PC-3 (cell line): ENCODE measurements at regions not wholly inside any gene's neighbourhood (a gene's known extent, or its start where the extent isn't known, plus 50 kb on each side); places are given as distances from the start of the nearest gene placed in this dataset.

Experiments used
- ATAC-seq: fragments of 200-7000 bp; cut with Tn5 transposase; 2 replicates; pipeline ENCODE4 v1.9.1; 2020; ENCODE audit warnings: mild to moderate bottlenecking, moderate library complexity
- BruUV-seq: library from RNA; stranded (reverse); fragments of 400-500 nt; replicated peaks from 2 replicates; lab custom pipeline; 2021; lab: Mats Ljungman, UMichigan
- CTCF ChIA-PET: fragments of 300-600 bp; sonication (Branson Sonifier 250); formaldehyde crosslinking; loops from one replicate; lab custom pipeline; 2022; ENCODE audit warnings: antibody characterized with exemption; lab: Charles Lee
- POLR2A ChIA-PET: fragments of 300-600 bp; sonication (Branson Sonifier 250); formaldehyde crosslinking; loops from one replicate; lab custom pipeline; 2022; ENCODE audit warnings: antibody characterized with exemption; ENCODE audit not compliant: unreplicated experiment; lab: Charles Lee
- DNase-seq: peaks from one replicate; pipeline ENCODE4 v3.0.0-alpha.2; 2015
- H2AFZ ChIP-seq: fragments of 300-600 bp; sonication (generic); 2 replicates; pipeline ENCODE4 v1.6.0; 2016; ENCODE audit warnings: antibody characterized with exemption, low read length
- H3F3A ChIP-seq: fragments of 300-600 bp; sonication (generic); one replicate; pipeline ENCODE4 v1.6.0; 2017; ENCODE audit warnings: antibody characterized with exemption, low read length, control low read depth, mild to moderate bottlenecking; ENCODE audit not compliant: unreplicated experiment
- H3K27ac ChIP-seq: fragments of 300-600 bp; sonication (generic); 2 replicates; pipeline ENCODE4 v1.5.1; 2016; ENCODE audit warnings: mild to moderate bottlenecking, low read length
- H3K27me3 ChIP-seq: fragments of 300-600 bp; sonication (generic); 2 replicates; pipeline ENCODE4 v1.6.1; 2016; ENCODE audit warnings: low read length, mixed read lengths
- H3K36me3 ChIP-seq: fragments of 300-600 bp; sonication (generic); 2 replicates; pipeline ENCODE4 v1.6.1; 2016; ENCODE audit warnings: low read depth, mixed run types, low read length, mixed read lengths
- H3K4me1 ChIP-seq: fragments of 300-600 bp; sonication (generic); 2 replicates; pipeline ENCODE4 v1.5.1; 2016; ENCODE audit warnings: low read length; ENCODE audit not compliant: insufficient read depth
- H3K4me2 ChIP-seq: fragments of 300-600 bp; sonication (generic); 2 replicates; pipeline ENCODE4 v1.6.0; 2016; ENCODE audit warnings: low read length
- H3K4me3 ChIP-seq: fragments of 300-600 bp; sonication (generic); 2 replicates; pipeline ENCODE4 v1.5.1; 2016; ENCODE audit warnings: mild to moderate bottlenecking, low read length, mixed read lengths
- H3K79me2 ChIP-seq: fragments of 300-600 bp; sonication (generic); 2 replicates; pipeline ENCODE4 v1.6.1; 2017; ENCODE audit warnings: low read length, mixed read lengths
- H3K9ac ChIP-seq: fragments of 300-600 bp; sonication (generic); 2 replicates; pipeline ENCODE4 v1.6.0; 2016; ENCODE audit warnings: mild to moderate bottlenecking, low read length
- H3K9me2 ChIP-seq: fragments of 300-600 bp; sonication (generic); replicated peaks from 2 replicates; pipeline ENCODE4 v1.6.1; 2016; ENCODE audit warnings: mixed run types, low read length, mixed read lengths
- H3K9me3 ChIP-seq: fragments of 300-600 bp; sonication (generic); 2 replicates; pipeline ENCODE4 v1.6.1; 2016; ENCODE audit warnings: low read length, mixed read lengths
- H4K20me1 ChIP-seq: fragments of 300-600 bp; sonication (generic); 2 replicates; pipeline ENCODE4 v1.6.1; 2016; ENCODE audit warnings: low read length, mixed read lengths
- EZH2 ChIP-seq: fragments of 300-600 bp; sonication (generic); IDR thresholded peaks from one replicate; pipeline ENCODE4 v1.6.1; 2017; ENCODE audit warnings: antibody characterized with exemption, mild to moderate bottlenecking, low read length; ENCODE audit not compliant: unreplicated experiment
- EZH2phosphoT487 ChIP-seq: fragments of 300-600 bp; sonication (generic); IDR thresholded peaks from 2 replicates; pipeline ENCODE4 v1.6.1; 2018; ENCODE audit warnings: mild to moderate bottlenecking, antibody characterized with exemption, low read length, borderline replicate concordance
- intact Hi-C: fragments of 100-400 bp; cut with micrococcal nuclease; formaldehyde crosslinking; loops from 2 replicates; pipeline ENCODE4 v1.9.0; 2023
- TF ChIP-seq, protein P1 (sequence below): fragments of 300-600 bp; sonication (generic); conservative IDR thresholded peaks from 2 replicates; pipeline ENCODE4 v1.5.1; 2017; ENCODE audit warnings: antibody characterized with exemption, low read depth, mild to moderate bottlenecking, low read length

DNA sequence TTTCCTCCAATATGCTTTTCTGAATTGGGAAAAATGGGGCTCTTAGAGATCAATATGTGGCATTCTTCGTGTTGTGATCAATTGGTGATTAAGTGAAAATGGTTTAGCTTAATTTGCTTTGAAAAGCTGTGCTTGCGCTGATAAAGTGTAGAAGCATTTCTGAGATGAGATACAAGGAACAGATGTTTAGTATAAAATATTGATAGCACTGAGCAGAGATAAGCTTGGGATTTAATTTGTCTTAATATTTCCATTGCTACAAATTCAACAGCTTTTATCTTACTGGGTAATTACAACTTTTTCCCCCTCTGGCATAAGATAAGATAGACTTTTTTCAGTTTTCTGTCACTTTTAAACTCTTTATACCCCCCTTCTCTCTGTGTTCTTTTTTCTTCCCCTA is 2204.9 kb upstream of the WWC1 start:
- peaks cover 10% of the 10 kb centered on the region; the same call in 1 of the 2 replicates for H3K9me3 ChIP-seq
- ATAC-seq (no peak), DNase-seq (no peak)
- BruUV-seq, result no TSS peak
- no peak overlapping the region for H3K4me2 ChIP-seq
- ChIA-PET POLR2A (no interaction called here), CTCF (no interaction called here)
- no peaks in the 10 kb centered on the region for H3F3A ChIP-seq
- intact Hi-C loops, result no loop called here
- H3K27me3 ChIP-seq, result no peaks in the 10 kb centered on the region
- H2AFZ ChIP-seq, result no peak overlapping the region
- no peaks in the 10 kb centered on the region for H4K20me1 ChIP-seq
- H3K27ac ChIP-seq, result no peak overlapping the region
- H3K36me3 ChIP-seq, result no peaks in the 10 kb centered on the region
- no peak overlapping the region for H3K9ac ChIP-seq
- H3K4me1 ChIP-seq, result no peaks in the 10 kb centered on the region
- TF ChIP-seq, protein P1, sequence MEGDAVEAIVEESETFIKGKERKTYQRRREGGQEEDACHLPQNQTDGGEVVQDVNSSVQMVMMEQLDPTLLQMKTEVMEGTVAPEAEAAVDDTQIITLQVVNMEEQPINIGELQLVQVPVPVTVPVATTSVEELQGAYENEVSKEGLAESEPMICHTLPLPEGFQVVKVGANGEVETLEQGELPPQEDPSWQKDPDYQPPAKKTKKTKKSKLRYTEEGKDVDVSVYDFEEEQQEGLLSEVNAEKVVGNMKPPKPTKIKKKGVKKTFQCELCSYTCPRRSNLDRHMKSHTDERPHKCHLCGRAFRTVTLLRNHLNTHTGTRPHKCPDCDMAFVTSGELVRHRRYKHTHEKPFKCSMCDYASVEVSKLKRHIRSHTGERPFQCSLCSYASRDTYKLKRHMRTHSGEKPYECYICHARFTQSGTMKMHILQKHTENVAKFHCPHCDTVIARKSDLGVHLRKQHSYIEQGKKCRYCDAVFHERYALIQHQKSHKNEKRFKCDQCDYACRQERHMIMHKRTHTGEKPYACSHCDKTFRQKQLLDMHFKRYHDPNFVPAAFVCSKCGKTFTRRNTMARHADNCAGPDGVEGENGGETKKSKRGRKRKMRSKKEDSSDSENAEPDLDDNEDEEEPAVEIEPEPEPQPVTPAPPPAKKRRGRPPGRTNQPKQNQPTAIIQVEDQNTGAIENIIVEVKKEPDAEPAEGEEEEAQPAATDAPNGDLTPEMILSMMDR, result no peak
- H3K9me2 ChIP-seq, result no peaks in the 10 kb centered on the region
- no peaks in the 10 kb centered on the region for H3K79me2 ChIP-seq
- no peak overlapping the region for H3K4me3 ChIP-seq

DNA sequence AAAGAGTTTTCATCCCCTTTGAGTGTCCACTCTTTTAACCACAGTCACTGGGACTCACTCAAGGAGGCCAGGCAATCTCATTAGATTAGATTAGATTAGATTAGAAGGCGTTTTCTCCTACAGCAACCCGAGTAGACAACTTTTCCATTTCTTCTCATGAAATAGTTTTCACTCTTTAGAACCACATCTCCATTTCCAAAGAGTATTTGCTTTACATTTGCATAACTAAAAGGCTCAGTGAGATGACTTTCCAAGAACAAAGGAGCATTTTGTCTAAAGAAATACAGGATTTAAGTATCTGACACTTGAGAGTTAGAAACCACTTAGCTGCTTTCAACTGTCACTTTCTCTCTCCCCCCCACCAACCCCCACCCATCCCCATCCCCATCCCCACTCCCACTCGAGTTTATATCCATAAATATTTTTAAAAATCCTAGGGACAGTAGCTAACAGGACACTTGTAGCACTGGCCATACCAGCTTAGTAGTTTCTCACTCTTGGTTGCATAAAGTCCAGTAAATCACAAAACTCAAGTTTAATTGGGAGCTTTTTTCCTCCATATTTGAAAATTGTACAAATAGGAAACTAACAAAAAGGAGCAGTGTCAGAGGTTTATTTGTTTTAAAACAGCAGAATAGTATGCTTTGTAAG is 2202.9 kb upstream of the WWC1 start:
- Histone ChIP-seq H3K4me2 (no peak overlapping the region), H3K79me2 (no peaks in the 10 kb centered on the region), H2AFZ (no peak overlapping the region), H3K4me1 (no peaks in the 10 kb centered on the region), H3K4me3 (no peak overlapping the region), H3K9me2 (no peaks in the 10 kb centered on the region), H3K9me3 (peaks cover 10% of the 10 kb centered on the region; the same call in 1 of the 2 replicates), H4K20me1 (no peaks in the 10 kb centered on the region), H3K27me3 (no peaks in the 10 kb centered on the region), H3K36me3 (no peaks in the 10 kb centered on the region), H3F3A (no peaks in the 10 kb centered on the region), H3K27ac (no peak overlapping the region), H3K9ac (no peak overlapping the region)
- ATAC-seq, result no peak
- TF ChIP-seq EZH2, result no peak
- TF ChIP-seq EZH2phosphoT487, result no peak
- TF ChIP-seq, protein P1, result no peak
- POLR2A ChIA-PET, result no interaction called here
- BruUV-seq, result no TSS peak
- DNase-seq, result no peak
- CTCF ChIA-PET, result no interaction called here
- intact Hi-C loops, result no loop called here

GRCh38 chr5:166091931-166092330 is 2199.5 kb upstream of the WWC1 start:
- intact Hi-C loops, result no loop called here
- H3K79me2 ChIP-seq, result no peaks in the 10 kb centered on the region
- H3K27ac ChIP-seq, result no peak overlapping the region
- no peaks in the 10 kb centered on the region for H4K20me1 ChIP-seq
- ChIA-PET CTCF (no interaction called here), POLR2A (no interaction called here)
- no peaks in the 10 kb centered on the region for H3K36me3 ChIP-seq
- H3K4me3 ChIP-seq, result no peak overlapping the region
- DNase-seq (no peak), ATAC-seq (no peak)
- H3K9me2 ChIP-seq, result no peaks in the 10 kb centered on the region
- no peak overlapping the region for H2AFZ ChIP-seq
- no peaks in the 10 kb centered on the region for H3K27me3 ChIP-seq
- no peaks in the 10 kb centered on the region for H3F3A ChIP-seq
- TF ChIP-seq, protein P1, result no peak
- TF ChIP-seq EZH2, result no peak
- no peak overlapping the region for H3K4me2 ChIP-seq
- no peak overlapping the region for H3K9ac ChIP-seq
- no peaks in the 10 kb centered on the region for H3K4me1 ChIP-seq
- H3K9me3 ChIP-seq, result peaks cover 7% of the 10 kb centered on the region; the same call in 1 of the 2 replicates
- BruUV-seq, result no TSS peak
